ENCODE measurements at regions not wholly inside any gene's neighbourhood (a gene's known extent, or its start where the extent isn't known, plus 50 kb on each side); places are given as distances from the start of the nearest gene placed in this dataset.

- Histone ChIP-seq H3K9me3 (replicated peaks; ENCODE audit: control insufficient read depth, insufficient read depth, low read length) (no peaks in the 10 kb centered on the region), H3K27me3 (replicated peaks in 1 of 2; ENCODE audit: control insufficient read depth in 2 of 2, insufficient read depth in 2 of 2, low read length in 1 of 2) (no peaks in the 10 kb centered on the region), H3K27ac (ENCODE audit: control insufficient read depth, insufficient read depth) (no peak overlapping the region), H3K79me2 (ENCODE audit: control insufficient read depth, insufficient read depth, low read length) (no peaks in the 10 kb centered on the region), H3K9ac (ENCODE audit: control insufficient read depth, insufficient read depth, low read length) (no peak overlapping the region), H4K20me1 (ENCODE audit: control insufficient read depth, insufficient read depth) (no peaks in the 10 kb centered on the region), H3K4me2 (ENCODE audit: control insufficient read depth, insufficient read depth) (no peak overlapping the region), H3K36me3 (ENCODE audit: control insufficient read depth in 2 of 2, insufficient read depth in 2 of 2, low read length in 1 of 2) (no peaks in the 10 kb centered on the region), H2AFZ (ENCODE audit: control insufficient read depth, low read depth, low read length) (no peak overlapping the region), H3K4me3 (no peak overlapping the region), H3K4me1 (ENCODE audit: control insufficient read depth, insufficient read depth, low read length) (no peaks in the 10 kb centered on the region)
- no TSS peak for BruUV-seq (replicated peaks)
- RAD21 ChIA-PET (ENCODE audit: unreplicated experiment), result no interaction called here
- DNase-seq (ENCODE audit: low read depth, low spot score), result no peak
- TF ChIP-seq MTA2 (IDR thresholded peaks at IDR 0.05; ENCODE audit: low read depth) (no peak), EP300 (IDR thresholded peaks at IDR 0.05; ENCODE audit: borderline replicate concordance in 1 of 2, control insufficient read depth in 1 of 2, low read depth in 2 of 2, low read length in 2 of 2) (no peak), NR2C1 (IDR thresholded peaks at IDR 0.05) (no peak), POLR2AphosphoS5 (IDR thresholded peaks at IDR 0.05; ENCODE audit: low read length) (no peak), ZSCAN29 (IDR thresholded peaks at IDR 0.05) (no peak), NRF1 (conservative IDR thresholded peaks at IDR 0.05; ENCODE audit: low read depth, low read length) (no peak), ZNF687 (IDR thresholded peaks at IDR 0.05) (no peak), BMI1 (IDR thresholded peaks at IDR 0.05; ENCODE audit: borderline replicate concordance) (no peak), MEF2B (IDR thresholded peaks at IDR 0.05; ENCODE audit: partially characterized antibody, poor library complexity, severe bottlenecking) (no peak), USF2 (IDR thresholded peaks at IDR 0.05; ENCODE audit: borderline replicate concordance, low read depth, low read length) (no peak), TCF12 (IDR thresholded peaks at IDR 0.05; ENCODE audit: low read depth, low read length) (no peak), BCL11A (IDR thresholded peaks at IDR 0.05; ENCODE audit: low read depth, low read length) (no peak), CHD4 (IDR thresholded peaks at IDR 0.05) (no peak), BCL3 (IDR thresholded peaks at IDR 0.05; ENCODE audit: borderline replicate concordance, insufficient read depth, low read depth, low read length, poor library complexity, severe bottlenecking) (no peak), NFXL1 (IDR thresholded peaks at IDR 0.05; ENCODE audit: borderline replicate concordance) (no peak), WRNIP1 (IDR thresholded peaks at IDR 0.05; ENCODE audit: borderline replicate concordance, low read depth, low read length) (no peak), CBFB (IDR thresholded peaks at IDR 0.05; ENCODE audit: low read depth) (no peak), SP1 (IDR thresholded peaks at IDR 0.05; ENCODE audit: low read depth, low read length) (no peak), BHLHE40 (IDR thresholded peaks at IDR 0.05; ENCODE audit: borderline replicate concordance in 1 of 2, low read depth in 2 of 2, low read length in 1 of 2) (no peak)
- intact Hi-C loops (cut with micrococcal nuclease; ENCODE audit: unreplicated experiment) (no loop called here), in situ Hi-C loops (cut with MboI) (no loop called here)
- SMC1A ChIA-PET (ENCODE audit: uncharacterized antibody, unreplicated experiment), result no interaction called here
- CTCF ChIA-PET, result no interaction called here
- ATAC-seq, result no peak
- POLR2A ChIA-PET, result no interaction called here
- no peak for FAIRE-seq
Observed at GRCh38 chr3:162722337-162722736, 1225.7 kb downstream of the OTOL1 start.
